IgD-negative memory B cell (primary cell): ENCODE measurements at regions not wholly inside any gene's neighbourhood (a gene's known extent, or its start where the extent isn't known, plus 50 kb on each side); places are given as distances from the start of the nearest gene placed in this dataset.
"Not testable (repeated sequence)": the region's sequence is repeated elsewhere in the genome, so short reads cannot be mapped to it uniquely, and the experiment has no call there.

Experiments
- H3K27ac Mint-ChIP-seq, 3 donors: one replicate each; pipeline ENCODE4 v1.8.0; 2020 to 2022; ENCODE audit warnings: mild to moderate bottlenecking in 3 of 3, mixed read lengths in 3 of 3, moderate library complexity in 1 of 3
- H3K27me3 Mint-ChIP-seq: one replicate; pipeline ENCODE4 v1.8.0; 2021; ENCODE audit warnings: mixed read lengths
- H3K36me3 Mint-ChIP-seq: one replicate; pipeline ENCODE4 v1.8.0; 2020; ENCODE audit warnings: mild to moderate bottlenecking, mixed read lengths
- H3K4me1 Mint-ChIP-seq, 3 donors: one replicate each; pipeline ENCODE4 v1.8.0; 2020 to 2022; ENCODE audit warnings: mixed read lengths in 3 of 3, mild to moderate bottlenecking in 1 of 3
- H3K4me3 Mint-ChIP-seq, 4 donors: one replicate each; pipeline ENCODE4 v1.8.0; 2020 to 2022; ENCODE audit warnings: mild to moderate bottlenecking in 4 of 4, mixed read lengths in 4 of 4, moderate library complexity in 3 of 4
- H3K9me3 Mint-ChIP-seq, 3 donors: one replicate each; pipeline ENCODE4 v1.8.0; 2020 to 2021; ENCODE audit warnings: mixed read lengths in 3 of 3, mild to moderate bottlenecking in 1 of 3

DNA sequence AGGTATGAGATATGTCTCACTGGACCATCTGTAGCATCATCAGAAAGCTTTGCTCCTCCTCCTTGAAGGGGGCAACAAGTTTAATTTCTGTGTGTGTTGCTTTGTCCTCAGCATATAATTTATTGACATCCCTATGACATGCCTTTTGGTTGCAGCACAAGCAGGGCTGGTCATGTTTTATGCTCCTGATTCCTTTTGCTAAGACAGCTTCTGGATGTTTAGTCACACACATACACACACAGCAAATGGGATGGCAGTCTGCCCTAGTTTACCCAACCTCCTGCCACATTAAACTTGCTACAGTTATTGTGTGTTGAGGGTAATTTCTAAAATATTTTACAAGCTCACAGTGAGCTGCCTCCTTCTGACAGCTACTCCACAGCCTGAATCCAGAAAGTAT lies 217.9 kb upstream of the RXFP2 start:
- H3K9me3 Mint-ChIP-seq = peaks cover 0 to 4% (median 4%) of the 10 kb centered on the region in 3 donors
- H3K27me3 Mint-ChIP-seq = no peaks in the 10 kb centered on the region
- H3K4me3 Mint-ChIP-seq = no peak overlapping the region
- no peak overlapping the region for H3K27ac Mint-ChIP-seq
- no peaks in the 10 kb centered on the region for H3K4me1 Mint-ChIP-seq
- no peaks in the 10 kb centered on the region for H3K36me3 Mint-ChIP-seq

DNA sequence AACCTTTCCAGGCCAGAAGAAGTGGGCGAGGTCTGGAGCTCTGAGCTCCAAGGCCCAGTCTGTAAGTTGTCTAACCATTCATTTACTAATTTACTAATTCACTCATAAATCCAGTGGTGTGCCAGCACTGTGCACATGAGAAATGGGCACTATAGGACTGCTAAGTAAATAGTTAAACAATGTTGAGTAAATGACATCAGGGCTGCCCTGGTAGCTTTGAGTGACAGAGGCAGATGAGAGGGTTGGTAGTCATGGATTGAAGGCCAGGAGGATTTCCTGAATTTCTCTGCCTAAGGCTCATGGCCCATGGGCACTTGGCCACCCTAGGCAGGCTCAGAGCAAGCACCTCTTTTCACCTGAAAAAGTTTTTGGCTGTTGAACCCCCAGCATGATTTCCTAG lies 216.9 kb upstream of the RXFP2 start:
- H3K4me1 Mint-ChIP-seq = no peaks in the 10 kb centered on the region
- H3K4me3 Mint-ChIP-seq = no peak overlapping the region
- H3K27me3 Mint-ChIP-seq = no peaks in the 10 kb centered on the region
- no peak overlapping the region for H3K27ac Mint-ChIP-seq
- no peaks in the 10 kb centered on the region for H3K36me3 Mint-ChIP-seq
- peaks cover 0 to 4% (median 4%) of the 10 kb centered on the region in 3 donors for H3K9me3 Mint-ChIP-seq

DNA sequence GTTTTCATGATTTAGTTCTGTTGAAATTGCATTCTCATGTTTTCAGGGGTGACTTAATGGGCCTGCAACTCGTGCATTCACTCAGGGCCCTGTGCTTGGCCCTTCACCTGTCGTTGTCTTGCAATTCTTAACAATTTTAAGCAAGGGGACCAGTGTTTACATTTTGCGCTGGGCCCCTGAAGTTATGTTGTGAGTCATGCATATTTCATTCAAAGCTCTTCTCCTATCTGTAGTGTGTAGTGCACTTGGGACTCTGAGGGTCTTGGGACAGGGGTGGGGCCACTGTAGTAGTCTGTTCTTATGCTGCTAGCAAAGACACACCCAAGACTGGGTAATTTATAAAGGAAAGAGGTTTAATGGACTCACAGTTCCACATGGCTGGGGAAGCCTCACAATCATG lies 211.2 kb upstream of the RXFP2 start:
- Mint-ChIP-seq H3K36me3 (no peaks in the 10 kb centered on the region), H3K4me1 (no peaks in the 10 kb centered on the region)

DNA sequence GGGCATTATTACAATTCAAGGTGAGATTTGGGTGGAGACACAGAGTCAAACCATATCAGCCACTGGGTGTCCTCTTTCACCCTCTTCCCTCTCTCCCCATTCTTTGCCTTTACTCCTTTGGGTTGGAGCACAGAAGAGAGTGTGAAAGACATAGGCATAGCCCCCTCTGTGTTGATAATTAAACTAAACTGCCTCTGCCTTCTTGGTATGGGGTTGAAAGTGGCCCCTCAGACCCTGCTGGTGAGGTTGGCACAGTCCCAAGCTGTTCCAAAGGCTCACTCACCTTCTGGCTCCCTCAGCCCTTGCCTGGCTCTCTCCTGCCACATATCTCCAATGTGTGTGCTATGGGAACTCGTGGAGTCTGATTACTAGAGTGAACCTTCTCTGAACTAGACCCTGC lies 210.6 kb upstream of the RXFP2 start:
- Mint-ChIP-seq H3K36me3 (no peaks in the 10 kb centered on the region), H3K27me3 (no peaks in the 10 kb centered on the region)

More for the DNA sequence above, 211.2 kb upstream of the RXFP2 start:
- Mint-ChIP-seq H3K9me3 (peaks cover 9 to 14% (median 11%) of the 10 kb centered on the region in 3 donors), H3K27me3 (no peaks in the 10 kb centered on the region), H3K27ac (no peak overlapping the region), H3K4me3 (no peak overlapping the region)

DNA sequence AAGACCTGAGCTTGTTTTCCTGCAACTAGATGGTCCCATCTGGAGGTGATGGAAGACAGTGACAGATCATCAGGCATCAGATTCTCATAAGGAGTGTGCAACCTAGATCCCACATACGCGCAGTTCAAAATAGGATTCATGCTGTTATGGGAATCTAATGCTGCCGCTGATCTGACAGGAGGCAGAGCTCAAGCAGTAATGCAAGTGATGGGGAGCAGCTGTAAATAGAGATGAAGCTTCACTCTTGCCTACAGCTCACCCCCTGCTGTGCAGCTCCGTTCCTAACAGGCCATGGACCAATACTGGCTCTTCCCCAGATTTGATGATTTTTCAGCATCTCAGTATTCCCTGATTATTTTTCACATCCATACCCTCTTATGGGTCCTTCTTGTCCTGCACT lies 208.4 kb upstream of the RXFP2 start:
- Mint-ChIP-seq H3K27ac (no peak overlapping the region), H3K27me3 (no peaks in the 10 kb centered on the region), H3K36me3 (no peaks in the 10 kb centered on the region), H3K4me3 (no peak overlapping the region), H3K9me3 (peaks cover 8 to 11% (median 9%) of the 10 kb centered on the region in 3 donors), H3K4me1 (no peaks in the 10 kb centered on the region)

More for the DNA sequence above, 210.6 kb upstream of the RXFP2 start:
- Mint-ChIP-seq H3K4me3 (no peak overlapping the region), H3K9me3 (peaks cover 9 to 14% (median 11%) of the 10 kb centered on the region in 3 donors), H3K27ac (no peak overlapping the region), H3K4me1 (no peaks in the 10 kb centered on the region)

DNA sequence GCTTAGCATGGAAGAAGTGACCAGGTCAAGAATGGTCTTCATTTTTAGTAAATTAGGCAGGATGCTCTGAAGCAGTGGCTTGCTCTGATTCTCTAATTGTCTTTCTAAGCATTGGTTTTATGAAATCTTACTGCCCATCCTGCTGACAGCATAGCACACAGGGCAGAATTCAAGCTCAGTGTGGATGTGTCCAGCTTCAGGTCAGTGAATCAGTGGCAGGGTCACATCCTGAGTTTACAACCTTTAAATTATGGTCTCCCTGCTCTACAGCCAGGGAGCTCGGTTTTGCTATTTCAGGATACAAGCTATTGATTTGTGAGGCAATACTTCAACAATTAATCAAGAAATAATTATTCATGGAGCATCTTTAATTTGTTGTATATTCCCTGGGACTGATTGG lies 202.3 kb upstream of the RXFP2 start:
- Mint-ChIP-seq H3K27me3 (peaks cover 9% of the 10 kb centered on the region), H3K27ac (no peak overlapping the region), H3K4me3 (no peak overlapping the region), H3K4me1 (no peaks in the 10 kb centered on the region), H3K9me3 (peaks cover 0 to 2% (median 0%) of the 10 kb centered on the region in 3 donors), H3K36me3 (no peaks in the 10 kb centered on the region)

DNA sequence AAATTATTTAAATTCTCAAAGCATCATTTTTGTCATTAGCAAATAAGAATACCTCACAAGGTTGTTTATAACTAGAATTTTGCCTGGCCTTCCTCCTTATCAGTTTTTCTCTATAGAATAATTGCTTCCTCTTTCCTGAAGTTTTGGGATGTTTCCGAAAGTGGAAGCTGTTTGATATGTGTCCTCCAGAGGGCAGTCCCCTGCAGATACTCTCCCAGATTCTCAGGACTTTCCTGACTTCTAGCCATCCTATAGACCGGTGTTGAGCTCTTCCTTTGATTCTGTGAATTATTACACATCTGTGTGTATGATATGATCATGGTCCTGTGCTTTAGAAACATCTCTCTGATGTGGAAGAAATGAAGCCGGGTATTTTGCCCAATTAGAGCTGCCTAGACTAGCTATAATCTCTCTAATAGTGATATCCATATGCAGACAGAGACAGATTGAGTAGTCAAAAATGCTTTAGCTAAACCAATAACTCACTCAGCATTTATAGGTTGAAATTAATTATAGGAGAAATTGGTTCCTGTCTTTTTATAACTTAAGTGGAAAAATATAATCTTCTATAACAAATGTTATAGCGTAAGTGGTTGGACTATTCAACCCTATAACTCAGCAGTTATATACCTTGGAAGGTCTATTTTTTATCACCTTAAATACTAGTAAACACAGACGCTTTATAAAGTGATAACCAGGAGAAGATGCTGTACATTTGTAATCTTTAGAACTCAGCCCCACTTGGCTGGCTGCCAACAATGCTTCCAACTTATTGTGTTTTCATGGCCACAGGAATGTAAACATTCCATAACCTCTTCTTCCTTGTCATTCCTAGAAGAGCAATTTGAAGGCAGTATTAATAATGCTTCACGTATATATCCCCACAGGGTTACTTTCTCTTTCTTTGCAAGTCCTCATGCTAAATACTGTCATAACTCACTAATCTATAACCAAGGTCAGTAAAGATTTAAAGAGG lies 201.0 kb upstream of the RXFP2 start:
- Mint-ChIP-seq H3K4me1 (no peaks in the 10 kb centered on the region), H3K4me3 (no peak overlapping the region), H3K36me3 (no peaks in the 10 kb centered on the region), H3K27me3 (peaks cover 9% of the 10 kb centered on the region), H3K9me3 (peaks cover 0 to 2% (median 0%) of the 10 kb centered on the region in 3 donors), H3K27ac (no peak overlapping the region)

DNA sequence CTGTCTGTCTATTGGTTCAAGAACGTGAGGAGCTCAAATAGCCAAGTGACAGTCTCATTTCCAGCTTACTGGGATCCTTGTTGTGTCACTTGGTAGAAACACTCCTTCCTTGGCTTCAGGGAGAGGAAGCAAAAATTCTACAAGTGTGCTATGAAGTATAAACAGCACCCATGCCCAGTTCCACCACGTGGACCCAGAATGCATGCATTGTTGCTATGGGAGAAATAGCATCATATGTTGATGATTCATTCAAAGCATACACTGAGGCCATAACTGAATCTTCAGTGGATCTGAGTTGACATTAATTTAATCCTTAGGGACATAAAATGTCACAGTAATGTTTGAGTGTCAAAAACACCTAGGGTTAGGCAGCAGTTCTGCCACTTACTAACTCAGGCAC lies 199.0 kb upstream of the RXFP2 start:
- no peaks in the 10 kb centered on the region for H3K36me3 Mint-ChIP-seq

DNA sequence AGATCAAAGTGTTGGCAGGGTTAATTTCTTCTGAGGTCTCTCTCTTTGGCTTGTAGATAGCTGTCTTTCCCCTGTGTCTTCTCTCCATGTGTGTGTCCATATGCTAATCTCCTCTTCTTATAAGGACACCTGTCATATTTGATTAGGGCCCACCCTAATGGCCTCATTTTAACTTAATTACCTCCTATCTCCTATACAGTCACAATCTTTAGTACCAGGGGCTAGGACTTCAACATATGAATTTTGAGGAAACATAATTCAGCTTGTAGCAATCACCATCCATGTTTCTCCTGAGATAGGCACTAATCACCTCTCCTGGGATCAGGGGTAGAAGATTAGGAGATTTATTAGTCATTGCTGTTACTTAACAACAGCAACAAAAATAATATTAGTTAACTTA lies 196.1 kb upstream of the RXFP2 start:
- H3K27ac Mint-ChIP-seq = no peak overlapping the region
- H3K4me3 Mint-ChIP-seq = no peak overlapping the region
- no peaks in the 10 kb centered on the region for H3K36me3 Mint-ChIP-seq
- H3K27me3 Mint-ChIP-seq = peaks cover 6% of the 10 kb centered on the region
- no peaks in the 10 kb centered on the region for H3K4me1 Mint-ChIP-seq
- H3K9me3 Mint-ChIP-seq = peaks cover 0 to 4% (median 2%) of the 10 kb centered on the region in 3 donors

More for the DNA sequence above, 199.0 kb upstream of the RXFP2 start:
- Mint-ChIP-seq H3K27ac (no peak overlapping the region), H3K4me1 (no peaks in the 10 kb centered on the region), H3K4me3 (no peak overlapping the region), H3K27me3 (peaks cover 9% of the 10 kb centered on the region), H3K9me3 (peaks cover 0 to 2% (median 0%) of the 10 kb centered on the region in 3 donors)

DNA sequence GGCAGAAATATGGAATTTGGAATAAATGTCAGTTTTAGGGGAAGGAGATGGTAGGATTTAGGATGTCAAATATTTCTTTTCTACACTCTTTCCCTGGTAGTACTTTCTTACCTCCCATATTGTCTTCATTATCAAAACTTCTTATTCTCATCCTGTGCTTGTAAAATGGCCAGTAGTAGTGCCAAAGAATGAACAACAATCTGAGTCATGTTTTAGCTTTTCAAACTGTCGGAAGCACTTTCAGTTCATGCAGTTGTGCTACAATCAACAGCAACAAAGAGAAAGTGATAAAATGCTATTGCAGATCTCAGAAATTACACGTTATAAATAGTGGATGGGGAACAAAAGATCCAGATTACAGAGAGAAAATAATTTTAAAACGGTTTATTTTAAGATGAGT lies 193.7 kb upstream of the RXFP2 start:
- Mint-ChIP-seq H3K27me3 (no peaks in the 10 kb centered on the region), H3K4me1 (no peaks in the 10 kb centered on the region), H3K27ac (no peak overlapping the region), H3K4me3 (no peak overlapping the region), H3K36me3 (no peaks in the 10 kb centered on the region), H3K9me3 (peaks cover 0 to 4% (median 2%) of the 10 kb centered on the region in 3 donors)

DNA sequence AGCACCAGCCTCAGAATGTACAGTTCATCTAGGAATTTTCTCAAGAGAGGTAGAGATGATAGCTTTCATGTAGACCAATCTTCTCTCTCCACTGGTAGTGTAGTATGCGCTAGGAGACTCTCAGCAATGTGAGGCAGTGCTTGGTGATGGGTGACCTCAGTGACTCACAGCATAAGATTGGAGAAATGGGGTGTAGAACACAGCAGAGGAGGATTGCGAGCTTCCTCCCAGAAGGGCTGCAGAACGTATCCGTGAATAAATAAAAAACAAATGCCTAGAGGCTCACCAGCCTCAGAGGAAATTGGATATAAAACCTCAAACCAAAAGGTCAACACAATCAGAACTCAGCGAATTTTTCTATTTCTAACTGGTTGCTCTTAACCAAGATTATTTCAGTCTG lies 182.9 kb upstream of the RXFP2 start:
- Mint-ChIP-seq H3K9me3 (peaks cover 0 to 3% (median 2%) of the 10 kb centered on the region in 3 donors), H3K36me3 (peaks cover 2% of the 10 kb centered on the region), H3K4me3 (no peak overlapping the region), H3K27ac (no peak overlapping the region), H3K4me1 (no peaks in the 10 kb centered on the region), H3K27me3 (peaks cover 3% of the 10 kb centered on the region)

DNA sequence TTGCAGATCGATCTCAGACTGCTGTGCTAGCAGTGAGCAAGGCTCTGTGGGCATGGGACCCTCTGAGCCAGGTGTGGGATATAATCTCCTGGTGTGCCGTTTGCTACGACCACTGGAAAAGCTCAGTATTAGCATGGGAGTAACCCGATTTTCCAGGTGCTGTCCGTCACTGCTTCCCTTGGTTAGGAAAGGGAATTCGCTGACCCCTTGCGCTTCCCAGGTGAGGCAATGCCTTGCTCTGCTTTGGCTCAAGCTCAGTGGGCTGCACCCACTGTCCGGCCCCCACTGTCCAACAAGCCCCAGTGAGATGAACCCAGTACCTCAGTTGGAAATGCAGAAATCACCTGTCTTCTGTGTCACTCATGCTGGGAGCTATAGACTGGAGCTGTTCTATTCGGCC lies 155.1 kb upstream of the RXFP2 start:
- not testable (repeated sequence) for H3K4me1 Mint-ChIP-seq, H3K36me3 Mint-ChIP-seq, H3K27me3 Mint-ChIP-seq, H3K9me3 Mint-ChIP-seq, H3K4me3 Mint-ChIP-seq, H3K27ac Mint-ChIP-seq

DNA sequence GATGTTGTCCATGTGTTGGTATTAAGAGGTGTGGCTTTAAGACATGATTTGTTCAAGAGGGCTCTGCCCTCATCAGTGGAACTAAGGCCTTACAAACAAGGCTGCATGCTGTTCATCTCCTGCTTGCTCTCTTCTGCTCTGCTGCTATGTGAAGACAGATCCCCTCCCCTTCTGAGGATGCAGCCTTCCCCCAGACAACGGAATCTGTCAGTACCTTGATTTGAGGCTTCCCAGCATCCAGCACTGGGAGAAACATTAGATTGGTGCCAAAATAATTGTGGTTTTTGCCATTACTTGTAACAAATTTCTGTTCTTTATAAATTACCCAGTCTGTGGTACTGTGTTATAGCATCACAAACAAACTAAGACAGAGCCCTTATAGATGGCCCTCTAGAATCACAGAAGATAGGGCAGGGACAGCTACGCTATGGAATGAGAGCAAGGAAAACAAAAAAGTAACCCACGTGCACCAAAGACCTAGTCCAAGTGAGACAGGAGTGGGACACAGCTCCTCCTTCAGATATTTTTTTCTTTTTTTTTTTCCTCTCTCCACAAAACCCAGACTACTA lies 151.5 kb upstream of the RXFP2 start:
- Mint-ChIP-seq H3K9me3 (peaks cover 0 to 5% (median 3%) of the 10 kb centered on the region in 3 donors), H3K36me3 (no peaks in the 10 kb centered on the region), H3K27me3 (peaks cover 1% of the 10 kb centered on the region), H3K4me1 (no peaks in the 10 kb centered on the region), H3K27ac (no peak overlapping the region), H3K4me3 (no peak overlapping the region)

DNA sequence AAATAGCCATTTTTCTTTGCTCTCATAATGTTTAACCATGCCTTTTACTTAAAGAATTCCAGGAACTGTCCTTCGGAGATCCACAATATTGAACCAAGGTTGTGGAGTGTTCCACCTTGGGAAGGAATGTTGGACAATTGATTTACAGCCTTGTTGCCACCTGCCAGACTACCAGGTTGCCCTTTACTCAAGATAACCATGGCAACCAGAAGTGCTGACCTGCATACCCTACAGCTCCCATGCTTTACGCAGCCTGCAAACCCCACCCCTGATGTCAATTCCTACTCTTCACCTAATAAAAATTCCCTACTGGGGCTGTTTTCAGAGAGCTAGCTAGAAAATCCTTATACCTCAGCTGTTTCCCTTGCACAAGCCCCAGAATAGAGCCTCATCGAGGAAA lies 151.0 kb upstream of the RXFP2 start:
- no peaks in the 10 kb centered on the region for H3K4me1 Mint-ChIP-seq

DNA sequence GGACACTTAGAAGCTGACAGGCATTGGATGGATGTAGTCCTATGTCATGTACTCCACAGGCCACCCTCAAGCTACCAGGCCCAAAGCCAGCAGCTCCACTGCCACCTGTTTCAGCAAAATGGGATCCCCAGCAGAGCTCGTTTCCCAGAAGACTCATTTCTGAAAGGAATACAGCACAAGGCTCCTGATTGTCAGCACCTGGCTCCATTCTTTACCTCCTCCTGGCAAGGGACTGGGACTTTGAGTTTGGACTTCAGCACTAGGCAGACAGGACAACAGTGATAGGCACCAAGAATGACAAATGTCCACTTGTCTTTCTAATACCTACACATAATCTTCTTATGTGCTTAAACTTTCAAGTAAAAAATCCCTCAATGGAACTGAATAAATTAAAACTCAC lies 150.4 kb upstream of the RXFP2 start:
- Mint-ChIP-seq H3K4me3 (no peak overlapping the region), H3K9me3 (peaks cover 0 to 4% (median 0%) of the 10 kb centered on the region in 3 donors), H3K27ac (no peak overlapping the region), H3K4me1 (no peaks in the 10 kb centered on the region), H3K27me3 (no peaks in the 10 kb centered on the region), H3K36me3 (no peaks in the 10 kb centered on the region)

More for the DNA sequence above, 151.0 kb upstream of the RXFP2 start:
- H3K9me3 Mint-ChIP-seq = peaks cover 0 to 2% (median 0%) of the 10 kb centered on the region in 3 donors
- no peaks in the 10 kb centered on the region for H3K36me3 Mint-ChIP-seq
- H3K27ac Mint-ChIP-seq = no peak overlapping the region
- H3K27me3 Mint-ChIP-seq = no peaks in the 10 kb centered on the region
- H3K4me3 Mint-ChIP-seq = no peak overlapping the region
